ENCODE measurements at regions not wholly inside any gene's neighbourhood (a gene's known extent, or its start where the extent isn't known, plus 50 kb on each side); places are given as distances from the start of the nearest gene placed in this dataset.
A peak's percentile ranks its signal among the peaks of the same experiment; 100 is the strongest.

- intact Hi-C loops (cut with DNase I; ENCODE audit: low total_unique reads) = no loop called here
- TF ChIP-seq CTCF (IDR thresholded peaks at IDR 0.05) = no peak
- no peak overlapping the region for H3K4me3 ChIP-seq
- H3K9me3 ChIP-seq = no peaks in the 10 kb centered on the region
- no peaks in the 10 kb centered on the region for H3K36me3 ChIP-seq
- H3K27me3 ChIP-seq = peaks cover 0 to 6% of the 10 kb centered on the region in 2 donors
- H3K4me1 ChIP-seq = no peaks in the 10 kb centered on the region
- no peak overlapping the region for H3K27ac ChIP-seq
- no peak for DNase-seq
Measured at GRCh38 chr10:9205558-9205957, 1151.1 kb downstream of the GATA3 start.

GRCh38 chr10:9209105-9209798 lies 1154.8 kb downstream of the GATA3 start:
- no peaks in the 10 kb centered on the region for H3K36me3 ChIP-seq
- no peaks in the 10 kb centered on the region for H3K4me1 ChIP-seq
- no peaks in the 10 kb centered on the region for H3K9me3 ChIP-seq
- intact Hi-C loops (cut with DNase I; ENCODE audit: low total_unique reads) = no loop called here
- peaks cover 0 to 7% of the 10 kb centered on the region in 2 donors for H3K27me3 ChIP-seq
- peak; percentile 74 to 76 for TF ChIP-seq CTCF (IDR thresholded peaks at IDR 0.05)
- no peak overlapping the region for H3K4me3 ChIP-seq
- no peak overlapping the region for H3K27ac ChIP-seq
- peak in 1 of 2 donors; percentile 33 for DNase-seq

GRCh38 chr10:9211228-9211627 lies 1156.7 kb downstream of the GATA3 start:
- Histone ChIP-seq H3K27me3 (peaks cover 0 to 7% of the 10 kb centered on the region in 2 donors), H3K36me3 (no peaks in the 10 kb centered on the region), H3K9me3 (no peaks in the 10 kb centered on the region), H3K27ac (no peak overlapping the region), H3K4me3 (no peak overlapping the region), H3K4me1 (no peaks in the 10 kb centered on the region)
- intact Hi-C loops (cut with DNase I; ENCODE audit: low total_unique reads) = no loop called here
- DNase-seq = no peak
- TF ChIP-seq CTCF (IDR thresholded peaks at IDR 0.05) = no peak

- intact Hi-C loops (cut with DNase I; ENCODE audit: low total_unique reads) = no loop called here
- Histone ChIP-seq H3K27me3 (peaks cover 0 to 4% of the 10 kb centered on the region in 2 donors), H3K27ac (no peak overlapping the region), H3K9me3 (no peaks in the 10 kb centered on the region), H3K36me3 (no peaks in the 10 kb centered on the region), H3K4me1 (no peaks in the 10 kb centered on the region), H3K4me3 (no peak overlapping the region)
- DNase-seq = no peak
- no peak for TF ChIP-seq CTCF (IDR thresholded peaks at IDR 0.05)
Measured at GRCh38 chr10:9214618-9215017, 1160.1 kb downstream of the GATA3 start.

GRCh38 chr10:9215121-9215520 lies 1160.6 kb downstream of the GATA3 start:
- Histone ChIP-seq H3K4me3 (no peak overlapping the region), H3K9me3 (no peaks in the 10 kb centered on the region), H3K27me3 (peaks cover 0 to 4% of the 10 kb centered on the region in 2 donors), H3K4me1 (no peaks in the 10 kb centered on the region), H3K36me3 (no peaks in the 10 kb centered on the region), H3K27ac (no peak overlapping the region)
- TF ChIP-seq CTCF (IDR thresholded peaks at IDR 0.05) = no peak
- no peak for DNase-seq
- intact Hi-C loops (cut with DNase I; ENCODE audit: low total_unique reads) = no loop called here

All from tibial artery (tissue), 4 donors.